Psoas muscle (tissue), 7 donors: ENCODE measurements at regions not wholly inside any gene's neighbourhood (a gene's known extent, or its start where the extent isn't known, plus 50 kb on each side); places are given as distances from the start of the nearest gene placed in this dataset.

Experiments used
- ATAC-seq, 4 donors: fragments of 200-7000 bp; cut with Tn5 transposase; one replicate each; pipeline ENCODE4 v1.9.1; 2020; ENCODE audit warnings: moderate library complexity in 3 of 4, mild to moderate bottlenecking in 2 of 4
- DNase-seq, 2 donors: peaks; one replicate each; pipeline ENCODE4 v3.0.0-alpha.2; 2020
- H3K27ac ChIP-seq: fragments of 200-600 bp; one replicate; pipeline ENCODE4 v1.8.0; 2022
- H3K27me3 ChIP-seq, 3 donors: fragments of 200-600 bp in 1 of 3; one replicate each; pipeline versions ENCODE4 v1.6.1 to v1.8.0; 2013 to 2022; ENCODE audit warnings: low read length in 2 of 3, mild to moderate bottlenecking in 2 of 3, moderate library complexity in 1 of 3; ENCODE audit not compliant: insufficient read depth in 3 of 3
- H3K36me3 ChIP-seq, 2 donors: fragments of 200-600 bp in 1 of 2; one replicate each; pipeline versions ENCODE4 v1.6.1 to v1.8.0; 2013 to 2022; ENCODE audit warnings: low read depth in 1 of 2, mild to moderate bottlenecking in 1 of 2, moderate library complexity in 1 of 2; ENCODE audit not compliant: insufficient read depth in 1 of 2
- H3K4me1 ChIP-seq: fragments of 200-600 bp; one replicate; pipeline ENCODE4 v1.8.0; 2022
- H3K4me3 ChIP-seq: fragments of 200-600 bp; one replicate; pipeline ENCODE4 v1.8.0; 2022; ENCODE audit warnings: mild to moderate bottlenecking
- H3K9me3 ChIP-seq: fragments of 200-600 bp; one replicate; pipeline ENCODE4 v1.8.0; 2022
- WGBS, 3 donors: extraction: QIAGEN DNeasy Blood & Tissue Kit; methylation state at CpG; one replicate each; pipeline versions ENCODE4 v1.1.6 to v1.1.7; 2013; 5-methylcytosine and 5-hydroxymethylcytosine counted together
- intact Hi-C, 2 donors: fragments of 100-400 bp; cut with DNase I; formaldehyde crosslinking; loops; one replicate each; pipeline versions ENCODE4 v1.11.0 to v1.14.2; 2022
- TF ChIP-seq, protein P1 (sequence below): fragments of 200-600 bp; IDR thresholded peaks from one replicate; pipeline ENCODE4 v1.8.0; 2022; ENCODE audit warnings: antibody characterized with exemption
- donor health status: healthy with polysubstance abuse.
- donor health status: DM: no; HTN: no; CAD: no; lungs with moderate emphysema.
- donor health status: Bipolar disorder and iron deficiency.
- donor health status: healthy.
- donor health status: DM: yes; HTN: yes; CAD: no.
- donor health status: DM: no; HTN: no; CAD: no.
- donor health status: DM: yes; HTN: yes; CAD: no.

DNA sequence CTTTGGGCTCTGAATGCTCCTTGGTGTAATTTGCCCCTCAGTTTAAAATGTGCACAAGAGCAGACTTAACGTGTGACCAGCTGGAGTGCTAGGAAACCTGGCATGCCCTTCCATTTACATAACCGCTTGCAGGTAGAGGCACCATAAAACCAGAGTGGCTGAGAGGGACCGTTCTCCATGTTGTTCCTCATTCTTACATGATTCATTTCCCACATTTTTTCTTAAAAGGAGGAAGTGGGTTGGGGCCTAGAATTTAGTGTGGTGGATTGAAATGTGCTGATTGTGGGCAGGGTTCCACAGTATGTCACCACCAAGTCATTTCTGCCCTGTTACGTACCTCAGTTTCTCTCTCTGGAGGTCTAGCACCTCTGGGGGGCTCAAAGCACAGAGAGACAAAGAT lies 375.8 kb upstream of the VSTM2A start:
- Histone ChIP-seq H3K27ac (no peak overlapping the region), H3K9me3 (no peaks in the 10 kb centered on the region), H3K4me1 (no peaks in the 10 kb centered on the region), H3K4me3 (no peak overlapping the region), H3K36me3 (no peaks in the 10 kb centered on the region), H3K27me3 (no peaks in the 10 kb centered on the region)
- TF ChIP-seq, protein P1, sequence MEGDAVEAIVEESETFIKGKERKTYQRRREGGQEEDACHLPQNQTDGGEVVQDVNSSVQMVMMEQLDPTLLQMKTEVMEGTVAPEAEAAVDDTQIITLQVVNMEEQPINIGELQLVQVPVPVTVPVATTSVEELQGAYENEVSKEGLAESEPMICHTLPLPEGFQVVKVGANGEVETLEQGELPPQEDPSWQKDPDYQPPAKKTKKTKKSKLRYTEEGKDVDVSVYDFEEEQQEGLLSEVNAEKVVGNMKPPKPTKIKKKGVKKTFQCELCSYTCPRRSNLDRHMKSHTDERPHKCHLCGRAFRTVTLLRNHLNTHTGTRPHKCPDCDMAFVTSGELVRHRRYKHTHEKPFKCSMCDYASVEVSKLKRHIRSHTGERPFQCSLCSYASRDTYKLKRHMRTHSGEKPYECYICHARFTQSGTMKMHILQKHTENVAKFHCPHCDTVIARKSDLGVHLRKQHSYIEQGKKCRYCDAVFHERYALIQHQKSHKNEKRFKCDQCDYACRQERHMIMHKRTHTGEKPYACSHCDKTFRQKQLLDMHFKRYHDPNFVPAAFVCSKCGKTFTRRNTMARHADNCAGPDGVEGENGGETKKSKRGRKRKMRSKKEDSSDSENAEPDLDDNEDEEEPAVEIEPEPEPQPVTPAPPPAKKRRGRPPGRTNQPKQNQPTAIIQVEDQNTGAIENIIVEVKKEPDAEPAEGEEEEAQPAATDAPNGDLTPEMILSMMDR = no peak
- 63 to 85% (median 77%) methylated on average over 4 of the region's 4 CpGs for WGBS, 3 donors
- intact Hi-C loops = no loop called here
- DNase-seq (no peak), ATAC-seq (no peak)

DNA sequence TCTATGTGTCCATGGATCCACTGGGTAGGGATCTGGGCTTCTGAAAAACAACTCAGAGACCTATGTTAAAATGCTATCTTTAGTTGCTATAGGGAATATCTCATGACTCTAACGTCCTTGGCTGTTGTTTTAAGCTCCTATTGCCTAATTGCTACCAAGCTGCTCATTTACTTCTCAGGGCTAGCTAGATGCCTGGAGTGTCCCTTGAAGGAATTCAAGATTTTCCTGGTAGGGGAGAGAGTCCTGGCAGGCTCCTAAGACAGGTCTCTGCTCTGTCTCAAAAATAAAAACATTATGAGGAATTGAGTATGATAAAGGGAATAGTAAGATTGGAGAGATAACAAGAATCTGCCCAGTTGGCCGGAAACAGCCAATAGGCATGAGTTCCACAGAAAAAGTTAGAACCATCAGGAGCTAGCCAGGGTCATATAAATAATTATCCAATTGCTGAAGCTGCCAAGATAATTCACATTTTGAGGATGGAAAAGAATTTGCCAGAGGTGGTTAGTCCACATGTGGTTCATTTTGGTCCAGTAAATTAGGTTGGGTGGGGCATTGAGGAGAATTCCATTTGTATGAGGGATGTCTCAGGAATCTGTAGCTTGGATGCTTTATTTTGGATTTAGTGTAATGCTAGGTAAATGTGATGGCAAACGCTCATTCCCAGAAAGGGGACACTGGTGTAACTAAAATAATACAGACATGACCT lies 362.7 kb upstream of the VSTM2A start:
- TF ChIP-seq, protein P1 = no peak
- intact Hi-C loops = no loop called here
- ATAC-seq (no peak), DNase-seq (no peak)
- 68 to 81% (median 76%) methylated on average over 3 of the region's 3 CpGs for WGBS, 3 donors
- Histone ChIP-seq H3K27ac (no peak overlapping the region), H3K4me1 (no peaks in the 10 kb centered on the region), H3K4me3 (no peak overlapping the region), H3K27me3 (no peaks in the 10 kb centered on the region), H3K9me3 (no peaks in the 10 kb centered on the region), H3K36me3 (no peaks in the 10 kb centered on the region)

DNA sequence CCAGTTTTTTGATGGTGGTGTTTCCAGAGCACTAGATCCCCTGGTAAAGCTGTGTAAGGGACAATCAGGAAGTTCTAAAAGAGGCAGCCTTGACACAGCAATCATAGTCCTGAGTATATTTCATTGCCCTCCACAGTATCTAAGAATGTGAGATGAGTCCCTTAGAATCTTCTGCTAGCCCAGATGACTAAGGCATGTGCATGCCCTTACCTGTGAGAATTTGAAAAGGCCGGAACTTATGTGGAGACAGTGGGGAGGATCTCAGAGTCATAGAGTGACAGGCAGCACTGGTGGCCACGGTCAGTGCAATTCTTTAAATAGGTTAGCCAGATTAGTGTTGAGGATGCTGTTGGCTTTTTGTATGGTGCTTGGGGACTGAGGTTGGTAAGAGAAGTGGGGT lies 361.4 kb upstream of the VSTM2A start:
- no peaks in the 10 kb centered on the region for H3K27me3 ChIP-seq
- 75 to 93% (median 83%) methylated on average over 2 of the region's 2 CpGs for WGBS, 3 donors
- H3K27ac ChIP-seq = no peak overlapping the region
- intact Hi-C loops = no loop called here
- ATAC-seq = no peak
- TF ChIP-seq, protein P1 = no peak
- no peaks in the 10 kb centered on the region for H3K4me1 ChIP-seq
- no peaks in the 10 kb centered on the region for H3K36me3 ChIP-seq
- no peak for DNase-seq
- no peak overlapping the region for H3K4me3 ChIP-seq
- H3K9me3 ChIP-seq = no peaks in the 10 kb centered on the region

DNA sequence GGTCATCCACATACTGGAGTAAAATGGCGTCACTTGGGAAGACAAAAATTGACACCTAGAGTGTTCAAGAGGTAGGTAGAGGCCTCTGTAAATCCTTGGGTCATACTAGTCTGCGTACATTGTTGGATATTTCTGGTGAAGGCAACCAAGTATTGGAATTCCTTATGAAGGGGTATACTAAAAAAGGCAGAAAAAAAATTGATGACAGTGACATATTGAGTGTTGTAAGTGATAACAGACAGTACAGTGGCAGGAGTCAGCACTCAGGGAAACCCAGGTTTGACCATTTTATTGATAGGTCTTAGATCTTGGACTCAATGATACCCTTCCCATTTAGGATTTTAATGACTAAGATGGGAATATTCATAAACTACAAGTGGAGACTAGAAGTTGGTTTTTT lies 359.1 kb upstream of the VSTM2A start:
- Histone ChIP-seq H3K27me3 (no peaks in the 10 kb centered on the region), H3K36me3 (no peaks in the 10 kb centered on the region), H3K4me3 (no peak overlapping the region), H3K27ac (no peak overlapping the region), H3K9me3 (no peaks in the 10 kb centered on the region), H3K4me1 (no peaks in the 10 kb centered on the region)
- intact Hi-C loops = no loop called here
- TF ChIP-seq, protein P1 = no peak
- no peak for ATAC-seq
- WGBS, 3 donors = 43 to 75% (median 46%) methylated on average over 2 of the region's 2 CpGs
- DNase-seq = no peak

DNA sequence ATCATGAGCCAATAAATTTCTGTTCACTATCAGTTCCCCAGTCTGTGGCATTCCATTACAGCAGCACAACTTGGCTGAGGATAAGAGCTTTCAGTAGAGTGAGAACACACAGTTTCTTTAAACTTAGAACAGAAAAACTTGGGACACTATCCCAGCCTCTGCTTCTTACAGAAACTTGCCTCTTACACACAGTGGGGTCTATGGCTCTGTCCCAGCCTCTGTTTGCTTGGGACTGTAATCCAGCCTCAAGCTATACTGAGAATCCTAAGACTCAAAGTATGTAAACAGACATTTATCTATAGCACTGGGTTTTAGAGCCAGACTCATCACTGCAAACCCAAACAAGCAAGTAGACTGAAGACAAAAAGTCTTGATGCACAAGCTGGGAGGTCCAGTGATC lies 355.8 kb upstream of the VSTM2A start:
- no peak for DNase-seq
- no peak overlapping the region for H3K4me3 ChIP-seq
- H3K4me1 ChIP-seq = no peaks in the 10 kb centered on the region
- H3K27ac ChIP-seq = no peak overlapping the region
- no peaks in the 10 kb centered on the region for H3K9me3 ChIP-seq
- H3K27me3 ChIP-seq = no peaks in the 10 kb centered on the region
- H3K36me3 ChIP-seq = no peaks in the 10 kb centered on the region
- ATAC-seq = no peak
- TF ChIP-seq, protein P1 = no peak
- intact Hi-C loops = no loop called here
